Panc1 (cell line): ENCODE measurements at regions not wholly inside any gene's neighbourhood (a gene's known extent, or its start where the extent isn't known, plus 50 kb on each side); places are given as distances from the start of the nearest gene placed in this dataset.

Experiments
- ATAC-seq: fragments of 200-7000 bp; cut with Tn5 transposase; 2 replicates; pipeline ENCODE4 v1.9.1; 2020; ENCODE audit warnings: mild to moderate bottlenecking, moderate library complexity
- BruUV-seq: library from RNA; stranded (reverse); fragments of 400-500 nt; replicated peaks from 2 replicates; lab custom pipeline; 2021; lab: Mats Ljungman, UMichigan
- CTCF ChIA-PET: fragments of 300-600 bp; sonication (Branson Sonifier 250); formaldehyde crosslinking; loops from one replicate; lab custom pipeline; 2022; ENCODE audit warnings: antibody characterized with exemption; lab: Charles Lee
- POLR2A ChIA-PET: fragments of 300-600 bp; sonication (Branson Sonifier 250); formaldehyde crosslinking; loops from one replicate; lab custom pipeline; 2022; ENCODE audit warnings: antibody characterized with exemption; lab: Charles Lee
- DNase-seq: peaks from one replicate; pipeline ENCODE4 v3.0.0-alpha.2; 2010; ENCODE audit warnings: low read depth, low spot score
- H3K27ac ChIP-seq: 2 replicates; pipeline ENCODE4 v1.5.1; 2011; ENCODE audit warnings: mild to moderate bottlenecking, low read length, inconsistent platforms
- H3K27me3 ChIP-seq: fragments of 200-500 bp; sonication (Bioruptor generic); 2 replicates; pipeline ENCODE4 v1.6.0; 2014; ENCODE audit warnings: low read length, inconsistent platforms; ENCODE audit not compliant: control insufficient read depth, insufficient read depth
- H3K36me3 ChIP-seq: fragments of 200-500 bp; sonication (Bioruptor generic); 2 replicates; pipeline ENCODE4 v1.5.1; 2014; ENCODE audit warnings: inconsistent platforms, mild to moderate bottlenecking, low read length, moderate library complexity; ENCODE audit not compliant: control insufficient read depth, insufficient read depth
- H3K4me1 ChIP-seq: 2 replicates; pipeline ENCODE4 v1.5.1; 2011; ENCODE audit warnings: inconsistent platforms, mild to moderate bottlenecking, low read length, moderate library complexity; ENCODE audit not compliant: control insufficient read depth, insufficient read depth
- H3K4me3 ChIP-seq, 2 experiments: 2 replicates each; pipeline ENCODE4 v1.5.1; 2011 to 2012; ENCODE audit warnings: low read depth in 2 of 2, low read length in 2 of 2, mild to moderate bottlenecking in 2 of 2, inconsistent platforms in 1 of 2, moderate library complexity in 1 of 2
- H3K9me3 ChIP-seq: fragments of 200-500 bp; sonication (Bioruptor generic); 2 replicates; pipeline ENCODE4 v1.5.1; 2014; ENCODE audit warnings: low read depth, mild to moderate bottlenecking, inconsistent platforms, low read length, moderate library complexity; ENCODE audit not compliant: control insufficient read depth, insufficient read depth
- POLR2AphosphoS5 ChIP-seq: IDR thresholded peaks from 2 replicates; pipeline ENCODE4 v1.6.1; 2012; ENCODE audit warnings: mild to moderate bottlenecking, low read depth, low read length, moderate library complexity
- SIN3A ChIP-seq: IDR thresholded peaks from 2 replicates; pipeline ENCODE4 v1.6.1; 2012; ENCODE audit warnings: low read depth, mild to moderate bottlenecking, low read length, moderate library complexity, borderline replicate concordance; ENCODE audit not compliant: insufficient read depth
- TCF7L2 ChIP-seq: IDR thresholded peaks from 2 replicates; pipeline ENCODE4 v1.6.1; 2011; ENCODE audit warnings: mild to moderate bottlenecking, low read depth, low read length, inconsistent platforms
- in situ Hi-C: cut with HindIII; loops from 2 replicates; pipeline ENCODE4 v1.10.0; 2016; ENCODE audit warnings: low sequenced_read_pairs, low pct_unique_long_range_greater_than_20kb
- intact Hi-C: fragments of 100-400 bp; cut with micrococcal nuclease; formaldehyde crosslinking; loops from one replicate; pipeline ENCODE4 v1.10.0; 2022; ENCODE audit not compliant: unreplicated experiment
- TF ChIP-seq, protein P1 (sequence below), 2 experiments: IDR thresholded peaks; 2 replicates each; pipeline ENCODE4 v1.6.1; 2011 to 2012; ENCODE audit warnings: low read depth in 2 of 2, control low read depth in 1 of 2, low read length in 1 of 2, mild to moderate bottlenecking in 1 of 2, moderate library complexity in 1 of 2; ENCODE audit not compliant: insufficient read depth in 1 of 2
- TF ChIP-seq, protein P2 (sequence below): fragments of 450-650 bp; IDR thresholded peaks from 2 replicates; pipeline ENCODE4 v1.5.1; 2017; ENCODE audit warnings: mild to moderate bottlenecking

DNA sequence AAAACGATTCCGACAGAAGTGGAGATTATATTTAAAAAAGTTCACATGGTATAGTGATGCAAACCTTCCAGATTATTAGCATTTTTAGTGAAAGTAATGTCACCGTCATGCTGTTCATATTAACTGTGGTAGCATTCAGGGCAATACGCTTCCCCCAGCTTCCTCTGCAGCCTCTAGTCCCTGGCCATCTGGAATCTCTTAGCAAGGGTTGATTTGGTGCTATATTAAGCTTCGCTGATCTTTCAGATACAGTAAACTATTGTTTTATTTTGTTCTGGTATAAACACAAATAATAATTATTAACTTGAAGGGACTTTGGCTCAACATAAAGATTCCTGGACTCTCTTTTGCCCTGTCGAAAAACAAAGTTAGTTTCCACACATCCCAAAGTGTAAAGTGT is 1080.5 kb upstream of the TENM3 start:
- no peaks in the 10 kb centered on the region for H3K27me3 ChIP-seq
- H3K4me1 ChIP-seq, result no peaks in the 10 kb centered on the region
- no peak for ATAC-seq
- ChIA-PET POLR2A (no interaction called here), CTCF (no interaction called here)
- BruUV-seq, result no TSS peak
- H3K27ac ChIP-seq, result no peak overlapping the region
- TF ChIP-seq, protein P1, sequence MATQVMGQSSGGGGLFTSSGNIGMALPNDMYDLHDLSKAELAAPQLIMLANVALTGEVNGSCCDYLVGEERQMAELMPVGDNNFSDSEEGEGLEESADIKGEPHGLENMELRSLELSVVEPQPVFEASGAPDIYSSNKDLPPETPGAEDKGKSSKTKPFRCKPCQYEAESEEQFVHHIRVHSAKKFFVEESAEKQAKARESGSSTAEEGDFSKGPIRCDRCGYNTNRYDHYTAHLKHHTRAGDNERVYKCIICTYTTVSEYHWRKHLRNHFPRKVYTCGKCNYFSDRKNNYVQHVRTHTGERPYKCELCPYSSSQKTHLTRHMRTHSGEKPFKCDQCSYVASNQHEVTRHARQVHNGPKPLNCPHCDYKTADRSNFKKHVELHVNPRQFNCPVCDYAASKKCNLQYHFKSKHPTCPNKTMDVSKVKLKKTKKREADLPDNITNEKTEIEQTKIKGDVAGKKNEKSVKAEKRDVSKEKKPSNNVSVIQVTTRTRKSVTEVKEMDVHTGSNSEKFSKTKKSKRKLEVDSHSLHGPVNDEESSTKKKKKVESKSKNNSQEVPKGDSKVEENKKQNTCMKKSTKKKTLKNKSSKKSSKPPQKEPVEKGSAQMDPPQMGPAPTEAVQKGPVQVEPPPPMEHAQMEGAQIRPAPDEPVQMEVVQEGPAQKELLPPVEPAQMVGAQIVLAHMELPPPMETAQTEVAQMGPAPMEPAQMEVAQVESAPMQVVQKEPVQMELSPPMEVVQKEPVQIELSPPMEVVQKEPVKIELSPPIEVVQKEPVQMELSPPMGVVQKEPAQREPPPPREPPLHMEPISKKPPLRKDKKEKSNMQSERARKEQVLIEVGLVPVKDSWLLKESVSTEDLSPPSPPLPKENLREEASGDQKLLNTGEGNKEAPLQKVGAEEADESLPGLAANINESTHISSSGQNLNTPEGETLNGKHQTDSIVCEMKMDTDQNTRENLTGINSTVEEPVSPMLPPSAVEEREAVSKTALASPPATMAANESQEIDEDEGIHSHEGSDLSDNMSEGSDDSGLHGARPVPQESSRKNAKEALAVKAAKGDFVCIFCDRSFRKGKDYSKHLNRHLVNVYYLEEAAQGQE (IDR thresholded peaks at IDR 0.05; ENCODE audit: insufficient read depth in 1 of 2, low read depth in 2 of 2, low read length in 1 of 2), result no peak
- TF ChIP-seq TCF7L2, result no peak
- TF ChIP-seq POLR2AphosphoS5, result no peak
- no peak for TF ChIP-seq SIN3A
- TF ChIP-seq, protein P2, sequence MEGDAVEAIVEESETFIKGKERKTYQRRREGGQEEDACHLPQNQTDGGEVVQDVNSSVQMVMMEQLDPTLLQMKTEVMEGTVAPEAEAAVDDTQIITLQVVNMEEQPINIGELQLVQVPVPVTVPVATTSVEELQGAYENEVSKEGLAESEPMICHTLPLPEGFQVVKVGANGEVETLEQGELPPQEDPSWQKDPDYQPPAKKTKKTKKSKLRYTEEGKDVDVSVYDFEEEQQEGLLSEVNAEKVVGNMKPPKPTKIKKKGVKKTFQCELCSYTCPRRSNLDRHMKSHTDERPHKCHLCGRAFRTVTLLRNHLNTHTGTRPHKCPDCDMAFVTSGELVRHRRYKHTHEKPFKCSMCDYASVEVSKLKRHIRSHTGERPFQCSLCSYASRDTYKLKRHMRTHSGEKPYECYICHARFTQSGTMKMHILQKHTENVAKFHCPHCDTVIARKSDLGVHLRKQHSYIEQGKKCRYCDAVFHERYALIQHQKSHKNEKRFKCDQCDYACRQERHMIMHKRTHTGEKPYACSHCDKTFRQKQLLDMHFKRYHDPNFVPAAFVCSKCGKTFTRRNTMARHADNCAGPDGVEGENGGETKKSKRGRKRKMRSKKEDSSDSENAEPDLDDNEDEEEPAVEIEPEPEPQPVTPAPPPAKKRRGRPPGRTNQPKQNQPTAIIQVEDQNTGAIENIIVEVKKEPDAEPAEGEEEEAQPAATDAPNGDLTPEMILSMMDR, result no peak
- no peak overlapping the region for H3K4me3 ChIP-seq
- H3K9me3 ChIP-seq, result no peaks in the 10 kb centered on the region
- no peaks in the 10 kb centered on the region for H3K36me3 ChIP-seq
- no peak for DNase-seq
- intact Hi-C loops, result no loop called here
- in situ Hi-C loops, result no loop called here

DNA sequence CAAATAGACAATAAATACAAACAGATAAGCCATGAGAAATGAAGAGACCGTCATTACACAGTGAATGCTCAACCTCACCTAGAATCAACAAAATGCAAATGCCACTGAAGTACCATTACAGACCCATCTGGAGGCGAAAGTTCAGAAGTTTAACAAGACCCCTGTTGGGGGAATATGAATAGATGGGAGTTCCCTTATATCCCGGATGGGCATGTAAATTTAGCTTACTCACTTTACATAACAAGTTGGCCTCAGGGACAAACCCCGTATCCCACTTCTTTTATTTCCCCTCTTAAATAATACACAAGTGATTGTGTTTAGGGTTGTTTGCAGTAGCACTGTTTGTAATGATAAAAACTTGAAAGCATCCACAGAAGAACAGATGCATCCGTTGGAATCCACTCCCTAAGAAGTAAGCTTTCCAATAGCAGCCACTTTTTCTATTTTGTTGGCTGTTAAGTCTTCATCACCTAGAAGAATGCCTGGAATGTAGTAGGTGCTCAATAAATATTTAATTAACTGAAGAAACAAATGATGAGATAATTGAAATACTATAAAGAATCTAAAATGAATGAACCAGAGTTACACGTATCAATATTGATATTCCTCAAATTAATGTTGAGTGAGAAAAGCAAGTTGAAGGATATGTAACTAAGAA is 1076.3 kb upstream of the TENM3 start:
- no peak for ATAC-seq
- in situ Hi-C loops (no loop called here), intact Hi-C loops (no loop called here)
- H3K27me3 ChIP-seq, result no peaks in the 10 kb centered on the region
- no peak overlapping the region for H3K4me3 ChIP-seq
- BruUV-seq, result no TSS peak
- no peaks in the 10 kb centered on the region for H3K4me1 ChIP-seq
- TF ChIP-seq POLR2AphosphoS5 (no peak), SIN3A (no peak), TCF7L2 (no peak)
- TF ChIP-seq, protein P1 (IDR thresholded peaks at IDR 0.05; ENCODE audit: insufficient read depth in 1 of 2, low read depth in 2 of 2, low read length in 1 of 2), result no peak
- TF ChIP-seq, protein P2, result no peak
- ChIA-PET POLR2A (no interaction called here), CTCF (no interaction called here)
- H3K9me3 ChIP-seq, result no peaks in the 10 kb centered on the region
- DNase-seq, result no peak
- H3K27ac ChIP-seq, result no peak overlapping the region
- H3K36me3 ChIP-seq, result no peaks in the 10 kb centered on the region
